Panc1 (cell line): ENCODE measurements at regions not wholly inside any gene's neighbourhood (a gene's known extent, or its start where the extent isn't known, plus 50 kb on each side); places are given as distances from the start of the nearest gene placed in this dataset.

Source experiments
- ATAC-seq: fragments of 200-7000 bp; cut with Tn5 transposase; 2 replicates; pipeline ENCODE4 v1.9.1; 2020; ENCODE audit warnings: mild to moderate bottlenecking, moderate library complexity
- BruUV-seq: library from RNA; stranded (reverse); fragments of 400-500 nt; replicated peaks from 2 replicates; lab custom pipeline; 2021; lab: Mats Ljungman, UMichigan
- CTCF ChIA-PET: fragments of 300-600 bp; sonication (Branson Sonifier 250); formaldehyde crosslinking; loops from one replicate; lab custom pipeline; 2022; ENCODE audit warnings: antibody characterized with exemption; lab: Charles Lee
- POLR2A ChIA-PET: fragments of 300-600 bp; sonication (Branson Sonifier 250); formaldehyde crosslinking; loops from one replicate; lab custom pipeline; 2022; ENCODE audit warnings: antibody characterized with exemption; lab: Charles Lee
- DNase-seq: peaks from one replicate; pipeline ENCODE4 v3.0.0-alpha.2; 2010; ENCODE audit warnings: low read depth, low spot score
- H3K27ac ChIP-seq: 2 replicates; pipeline ENCODE4 v1.5.1; 2011; ENCODE audit warnings: mild to moderate bottlenecking, low read length, inconsistent platforms
- H3K27me3 ChIP-seq: fragments of 200-500 bp; sonication (Bioruptor generic); 2 replicates; pipeline ENCODE4 v1.6.0; 2014; ENCODE audit warnings: low read length, inconsistent platforms; ENCODE audit not compliant: control insufficient read depth, insufficient read depth
- H3K36me3 ChIP-seq: fragments of 200-500 bp; sonication (Bioruptor generic); 2 replicates; pipeline ENCODE4 v1.5.1; 2014; ENCODE audit warnings: inconsistent platforms, mild to moderate bottlenecking, low read length, moderate library complexity; ENCODE audit not compliant: control insufficient read depth, insufficient read depth
- H3K4me1 ChIP-seq: 2 replicates; pipeline ENCODE4 v1.5.1; 2011; ENCODE audit warnings: inconsistent platforms, mild to moderate bottlenecking, low read length, moderate library complexity; ENCODE audit not compliant: control insufficient read depth, insufficient read depth
- H3K4me3 ChIP-seq, 2 experiments: 2 replicates each; pipeline ENCODE4 v1.5.1; 2011 to 2012; ENCODE audit warnings: low read depth in 2 of 2, low read length in 2 of 2, mild to moderate bottlenecking in 2 of 2, inconsistent platforms in 1 of 2, moderate library complexity in 1 of 2
- H3K9me3 ChIP-seq: fragments of 200-500 bp; sonication (Bioruptor generic); 2 replicates; pipeline ENCODE4 v1.5.1; 2014; ENCODE audit warnings: low read depth, mild to moderate bottlenecking, inconsistent platforms, low read length, moderate library complexity; ENCODE audit not compliant: control insufficient read depth, insufficient read depth
- CTCF ChIP-seq: fragments of 450-650 bp; IDR thresholded peaks from 2 replicates; pipeline ENCODE4 v1.5.1; 2017; ENCODE audit warnings: mild to moderate bottlenecking
- POLR2AphosphoS5 ChIP-seq: IDR thresholded peaks from 2 replicates; pipeline ENCODE4 v1.6.1; 2012; ENCODE audit warnings: mild to moderate bottlenecking, low read depth, low read length, moderate library complexity
- REST ChIP-seq, 2 experiments: IDR thresholded peaks; 2 replicates each; pipeline ENCODE4 v1.6.1; 2011 to 2012; ENCODE audit warnings: low read depth in 2 of 2, control low read depth in 1 of 2, low read length in 1 of 2, mild to moderate bottlenecking in 1 of 2, moderate library complexity in 1 of 2; ENCODE audit not compliant: insufficient read depth in 1 of 2
- SIN3A ChIP-seq: IDR thresholded peaks from 2 replicates; pipeline ENCODE4 v1.6.1; 2012; ENCODE audit warnings: low read depth, mild to moderate bottlenecking, low read length, moderate library complexity, borderline replicate concordance; ENCODE audit not compliant: insufficient read depth
- TCF7L2 ChIP-seq: IDR thresholded peaks from 2 replicates; pipeline ENCODE4 v1.6.1; 2011; ENCODE audit warnings: mild to moderate bottlenecking, low read depth, low read length, inconsistent platforms
- in situ Hi-C: cut with HindIII; loops from 2 replicates; pipeline ENCODE4 v1.10.0; 2016; ENCODE audit warnings: low sequenced_read_pairs, low pct_unique_long_range_greater_than_20kb
- intact Hi-C: fragments of 100-400 bp; cut with micrococcal nuclease; formaldehyde crosslinking; loops from one replicate; pipeline ENCODE4 v1.10.0; 2022; ENCODE audit not compliant: unreplicated experiment

DNA sequence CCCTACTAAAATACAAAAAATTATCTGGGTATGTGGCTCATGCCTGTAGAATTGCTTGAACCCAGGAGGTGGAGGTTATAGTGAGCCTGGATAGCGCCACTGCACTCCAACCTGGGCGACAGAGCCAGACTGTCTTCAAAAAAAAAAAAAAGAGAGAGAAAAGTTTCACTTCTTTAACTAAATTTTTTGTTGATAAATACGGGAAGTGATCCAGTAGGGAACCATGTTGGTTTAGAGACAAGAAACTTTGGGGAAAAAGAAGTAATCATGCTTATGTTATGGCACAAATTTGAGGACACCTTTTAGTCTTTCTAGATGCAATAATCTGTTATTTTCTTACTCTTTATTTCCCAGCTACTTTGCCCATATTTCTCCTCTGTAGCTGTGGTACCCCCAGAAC lies 309.7 kb downstream of the TYW1 start:
- Histone ChIP-seq H3K27ac (no peak overlapping the region), H3K4me1 (no peaks in the 10 kb centered on the region), H3K36me3 (peaks cover 27% of the 10 kb centered on the region), H3K27me3 (no peaks in the 10 kb centered on the region), H3K4me3 (no peak overlapping the region), H3K9me3 (no peaks in the 10 kb centered on the region)
- intact Hi-C loops: no loop called here
- DNase-seq (no peak), ATAC-seq (no peak)
- ChIA-PET CTCF (no interaction called here), POLR2A (interaction anchor here (0.6 kb wide), 1 partner anchor 628 kb away, joined by 3 read pairs; no protein-coding TSS in a partner anchor)
- no TSS peak for BruUV-seq
- TF ChIP-seq POLR2AphosphoS5: no peak
- no peak for TF ChIP-seq SIN3A
- no peak for TF ChIP-seq TCF7L2
- no peak for TF ChIP-seq REST (IDR thresholded peaks at IDR 0.05; ENCODE audit: insufficient read depth in 1 of 2, low read depth in 2 of 2, low read length in 1 of 2)
- TF ChIP-seq CTCF: no peak
- in situ Hi-C loops: no loop called here

GRCh38 chr7:67309764-67310549 lies 313.3 kb downstream of the TYW1 start:
- POLR2A ChIA-PET: no interaction called here
- no TSS peak for BruUV-seq
- Histone ChIP-seq H3K4me1 (no peaks in the 10 kb centered on the region), H3K9me3 (no peaks in the 10 kb centered on the region), H3K27me3 (no peaks in the 10 kb centered on the region), H3K4me3 (no peak overlapping the region), H3K27ac (no peak overlapping the region), H3K36me3 (peaks cover 41% of the 10 kb centered on the region)
- DNase-seq (no peak), ATAC-seq (no peak)
- CTCF ChIA-PET: no interaction called here
- in situ Hi-C loops (no loop called here), intact Hi-C loops (no loop called here)
- no peak for TF ChIP-seq REST (IDR thresholded peaks at IDR 0.05; ENCODE audit: insufficient read depth in 1 of 2, low read depth in 2 of 2, low read length in 1 of 2)
- no peak for TF ChIP-seq SIN3A
